Fibroblast of lung (primary cell): ENCODE measurements at regions not wholly inside any gene's neighbourhood (a gene's known extent, or its start where the extent isn't known, plus 50 kb on each side); places are given as distances from the start of the nearest gene placed in this dataset.
A peak's percentile ranks its signal among the peaks of the same experiment; 100 is the strongest.

Experiments
- DNase-seq, 2 donors: peaks; one replicate each; pipeline versions ENCODE4 v3.0.0 to v3.0.0-alpha.2; 2010; ENCODE audit warnings: low read depth in 2 of 2
- H2AFZ ChIP-seq: 2 replicates; pipeline ENCODE4 v1.5.1; 2012; ENCODE audit warnings: low read length, control low read depth, inconsistent platforms
- H3K27ac ChIP-seq: 2 replicates; pipeline ENCODE4 v1.5.1; 2011; ENCODE audit warnings: low read length, control low read depth; ENCODE audit not compliant: insufficient read depth
- H3K27me3 ChIP-seq: 2 replicates; pipeline ENCODE4 v1.5.1; 2011; ENCODE audit warnings: mild to moderate bottlenecking, low read length; ENCODE audit not compliant: control insufficient read depth, insufficient read depth
- H3K36me3 ChIP-seq: 2 replicates; pipeline ENCODE4 v1.5.1; 2011; ENCODE audit warnings: low read length; ENCODE audit not compliant: control insufficient read depth, insufficient read depth
- H3K4me1 ChIP-seq: 2 replicates; pipeline ENCODE4 v1.5.1; 2011; ENCODE audit warnings: low read length; ENCODE audit not compliant: control insufficient read depth, insufficient read depth; ENCODE audit errors: extremely low read depth
- H3K4me2 ChIP-seq: 2 replicates; pipeline ENCODE4 v1.5.1; 2011; ENCODE audit warnings: low read length, control low read depth; ENCODE audit not compliant: insufficient read depth; ENCODE audit errors: extremely low read depth
- H3K4me3 ChIP-seq, 4 experiments: fragments of 200-600 bp in 1 of 4; sonication (generic) in 1 of 4; replicated peaks in 1 of 4; 2 replicates each; pipeline ENCODE4 v1.5.1; 2011 to 2016; ENCODE audit warnings: low read length in 4 of 4, low read depth in 3 of 4, mild to moderate bottlenecking in 3 of 4, control low read depth in 2 of 4, inconsistent platforms in 1 of 4, mixed read lengths in 1 of 4; ENCODE audit not compliant: insufficient read depth in 1 of 4; ENCODE audit errors: control extremely low read depth in 1 of 4
- H3K79me2 ChIP-seq: 2 replicates; pipeline ENCODE4 v1.5.1; 2012; ENCODE audit warnings: mild to moderate bottlenecking, low read length, inconsistent platforms; ENCODE audit not compliant: control insufficient read depth, insufficient read depth
- H3K9ac ChIP-seq: 2 replicates; pipeline ENCODE4 v1.5.1; 2011; ENCODE audit warnings: mild to moderate bottlenecking, low read length, control low read depth; ENCODE audit not compliant: insufficient read depth
- H3K9me3 ChIP-seq: 2 replicates; pipeline ENCODE4 v1.5.1; 2012; ENCODE audit warnings: low read depth, low read length; ENCODE audit not compliant: control insufficient read depth, insufficient read depth
- H4K20me1 ChIP-seq: 2 replicates; pipeline ENCODE4 v1.5.1; 2011; ENCODE audit warnings: low read length; ENCODE audit not compliant: control insufficient read depth, insufficient read depth; ENCODE audit errors: extremely low read depth
- EZH2 ChIP-seq: IDR thresholded peaks from 2 replicates; pipeline ENCODE4 v1.5.1; 2012; ENCODE audit warnings: low read length, control low read depth, mild to moderate bottlenecking; ENCODE audit errors: missing control alignments
- TF ChIP-seq, protein P1 (sequence below), 2 donors: IDR thresholded peaks in 1 of 2; conservative IDR thresholded peaks in 1 of 2; 1 replicate in 1 of 2; 2 replicates in 1 of 2; pipeline ENCODE4 v1.5.1; 2011 to 2012; ENCODE audit warnings: low read length in 2 of 2, control low read depth in 1 of 2, inconsistent platforms in 1 of 2, low read depth in 1 of 2, mild to moderate bottlenecking in 1 of 2

DNA sequence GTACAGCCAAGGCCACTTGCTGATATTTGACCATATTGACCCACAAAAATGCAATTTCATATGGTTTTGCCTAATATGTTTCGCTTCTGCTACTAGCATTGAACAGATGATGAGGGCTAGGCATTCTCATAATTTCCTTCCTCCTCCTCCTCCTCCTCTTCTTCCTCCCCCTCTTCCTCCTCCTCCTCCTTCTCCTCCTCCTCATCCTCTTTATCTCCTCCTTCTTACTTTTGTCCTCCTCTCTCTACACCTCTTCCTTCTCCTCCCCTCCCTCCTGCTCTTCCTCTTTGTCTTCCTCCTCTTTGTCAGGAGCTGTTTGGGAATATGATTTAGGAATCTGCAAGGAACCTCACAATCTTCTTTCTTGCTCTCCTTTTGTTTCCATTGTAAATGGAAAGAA is 133.9 kb upstream of the CELF2 start:
- H3K27me3 ChIP-seq = no peaks in the 10 kb centered on the region
- TF ChIP-seq, protein P1, sequence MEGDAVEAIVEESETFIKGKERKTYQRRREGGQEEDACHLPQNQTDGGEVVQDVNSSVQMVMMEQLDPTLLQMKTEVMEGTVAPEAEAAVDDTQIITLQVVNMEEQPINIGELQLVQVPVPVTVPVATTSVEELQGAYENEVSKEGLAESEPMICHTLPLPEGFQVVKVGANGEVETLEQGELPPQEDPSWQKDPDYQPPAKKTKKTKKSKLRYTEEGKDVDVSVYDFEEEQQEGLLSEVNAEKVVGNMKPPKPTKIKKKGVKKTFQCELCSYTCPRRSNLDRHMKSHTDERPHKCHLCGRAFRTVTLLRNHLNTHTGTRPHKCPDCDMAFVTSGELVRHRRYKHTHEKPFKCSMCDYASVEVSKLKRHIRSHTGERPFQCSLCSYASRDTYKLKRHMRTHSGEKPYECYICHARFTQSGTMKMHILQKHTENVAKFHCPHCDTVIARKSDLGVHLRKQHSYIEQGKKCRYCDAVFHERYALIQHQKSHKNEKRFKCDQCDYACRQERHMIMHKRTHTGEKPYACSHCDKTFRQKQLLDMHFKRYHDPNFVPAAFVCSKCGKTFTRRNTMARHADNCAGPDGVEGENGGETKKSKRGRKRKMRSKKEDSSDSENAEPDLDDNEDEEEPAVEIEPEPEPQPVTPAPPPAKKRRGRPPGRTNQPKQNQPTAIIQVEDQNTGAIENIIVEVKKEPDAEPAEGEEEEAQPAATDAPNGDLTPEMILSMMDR (conservative IDR thresholded peaks at IDR 0.05 in 1 of 2, IDR thresholded peaks at IDR 0.05 in 1 of 2; ENCODE audit: low read depth in 1 of 2, low read length in 2 of 2) = no peak
- TF ChIP-seq EZH2 = no peak

DNA sequence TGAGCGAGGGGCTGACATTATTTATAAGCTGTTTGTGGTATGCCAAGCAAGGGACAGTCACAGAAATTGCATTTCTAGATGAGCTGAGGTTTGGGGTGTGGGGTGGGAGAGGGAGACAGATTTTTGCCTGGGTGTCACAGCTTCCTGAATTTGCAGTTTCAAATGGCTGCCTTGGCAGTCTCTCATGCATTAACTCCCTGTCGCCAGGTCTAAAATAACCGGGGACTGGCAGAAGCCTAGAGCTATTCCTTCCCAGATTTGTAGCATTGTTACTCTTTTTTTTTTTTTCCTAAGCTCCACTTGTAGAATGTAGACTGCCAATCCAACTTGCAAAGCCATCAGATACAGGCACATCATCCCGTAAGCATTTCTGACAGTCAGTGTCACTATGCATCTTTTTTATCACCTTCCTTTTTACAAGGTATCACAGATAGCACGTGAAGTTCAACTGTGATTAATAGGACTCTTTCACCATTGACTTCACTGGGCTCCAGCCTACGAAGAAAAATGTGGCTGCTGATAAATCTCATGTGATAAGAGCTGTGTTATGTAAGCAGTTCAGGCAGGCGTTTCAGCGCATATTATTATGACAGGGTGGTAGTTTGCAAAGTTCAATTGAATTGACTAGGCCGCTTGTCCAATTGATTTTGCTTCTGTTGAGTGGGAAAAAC is 130.7 kb upstream of the CELF2 start:
- TF ChIP-seq, protein P1 (conservative IDR thresholded peaks at IDR 0.05 in 1 of 2, IDR thresholded peaks at IDR 0.05 in 1 of 2; ENCODE audit: low read depth in 1 of 2, low read length in 2 of 2) = no peak
- TF ChIP-seq EZH2 = no peak
- Histone ChIP-seq H2AFZ (no peak overlapping the region), H3K79me2 (no peaks in the 10 kb centered on the region), H3K4me2 (no peak overlapping the region), H3K4me3 (no peak overlapping the region), H3K27me3 (no peaks in the 10 kb centered on the region), H3K9ac (no peak overlapping the region), H3K27ac (no peak overlapping the region), H3K36me3 (no peaks in the 10 kb centered on the region), H3K9me3 (no peaks in the 10 kb centered on the region), H3K4me1 (peaks cover under 1% of the 10 kb centered on the region), H4K20me1 (no peaks in the 10 kb centered on the region)
- DNase-seq = peak in 1 of 2 donors; percentile 34

More for the DNA sequence above, 133.9 kb upstream of the CELF2 start:
- Histone ChIP-seq H3K36me3 (no peaks in the 10 kb centered on the region), H3K79me2 (no peaks in the 10 kb centered on the region), H3K9me3 (no peaks in the 10 kb centered on the region), H3K4me2 (no peak overlapping the region), H3K4me1 (no peaks in the 10 kb centered on the region), H3K9ac (no peak overlapping the region), H2AFZ (no peak overlapping the region), H4K20me1 (no peaks in the 10 kb centered on the region), H3K27ac (no peak overlapping the region), H3K4me3 (no peak overlapping the region)
- no peak for DNase-seq

DNA sequence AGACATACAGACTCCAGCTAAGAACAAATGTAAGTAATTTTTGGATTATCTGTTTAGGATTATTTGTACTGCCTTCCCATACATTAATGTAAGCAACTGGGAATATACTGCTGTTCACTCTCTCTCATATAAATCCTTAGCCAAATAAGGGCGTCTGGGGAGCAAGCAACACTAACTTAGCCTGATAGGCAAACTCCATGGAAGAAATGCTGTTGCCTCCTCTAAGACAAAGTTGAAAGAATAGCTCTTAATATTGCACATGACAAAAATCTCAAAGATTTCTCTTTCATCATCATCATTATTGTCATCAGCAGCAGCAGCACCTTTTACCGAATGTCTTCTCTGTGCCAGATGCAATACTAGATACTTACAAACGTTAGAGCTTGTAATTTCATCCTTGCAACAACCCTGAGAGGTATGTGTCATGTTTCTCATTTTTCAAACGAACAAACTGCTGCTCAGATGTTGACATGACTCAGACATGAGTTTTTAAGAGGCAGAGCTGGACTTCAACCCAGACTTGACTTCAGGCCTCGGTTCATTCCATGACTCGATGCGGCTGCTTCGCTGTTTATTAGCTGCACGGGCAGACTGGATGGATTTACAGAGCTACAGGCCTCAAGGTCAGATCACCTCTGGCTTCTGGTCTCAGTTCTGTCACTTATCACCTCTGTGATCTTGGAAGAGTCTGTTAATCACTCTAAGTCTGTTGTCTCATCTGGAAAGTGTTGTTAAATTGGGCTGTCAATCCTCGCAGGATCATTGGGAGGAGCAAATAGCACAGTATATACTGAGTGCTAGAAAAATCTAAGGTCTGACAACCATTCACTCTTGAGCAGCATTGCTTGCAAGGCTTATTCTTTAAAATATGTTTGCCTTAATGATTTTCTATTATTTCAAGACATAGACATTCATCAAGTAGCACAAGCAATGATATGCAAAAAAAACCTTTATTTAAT is 126.3 kb upstream of the CELF2 start:
- Histone ChIP-seq H3K27ac (no peak overlapping the region), H3K36me3 (no peaks in the 10 kb centered on the region), H3K9me3 (no peaks in the 10 kb centered on the region), H2AFZ (no peak overlapping the region), H3K4me3 (no peak overlapping the region), H3K4me1 (peaks cover 4% of the 10 kb centered on the region), H4K20me1 (no peaks in the 10 kb centered on the region), H3K79me2 (no peaks in the 10 kb centered on the region), H3K4me2 (peak overlapping the region; percentile 3), H3K9ac (no peak overlapping the region), H3K27me3 (no peaks in the 10 kb centered on the region)
- TF ChIP-seq EZH2 = no peak
- TF ChIP-seq, protein P1 (conservative IDR thresholded peaks at IDR 0.05 in 1 of 2, IDR thresholded peaks at IDR 0.05 in 1 of 2; ENCODE audit: low read depth in 1 of 2, low read length in 2 of 2) = no peak
- peak; percentile 80 to 82 for DNase-seq
